Lower leg skin (tissue), 4 donors: ENCODE measurements at regions not wholly inside any gene's neighbourhood (a gene's known extent, or its start where the extent isn't known, plus 50 kb on each side); places are given as distances from the start of the nearest gene placed in this dataset.
"Not testable (repeated sequence)": the region's sequence is repeated elsewhere in the genome, so short reads cannot be mapped to it uniquely, and the experiment has no call there.

Experiments
- DNase-seq, 2 donors: peaks; one replicate each; pipeline ENCODE4 v3.0.0-alpha.2; 2019; ENCODE audit warnings: low spot score in 2 of 2
- H3K4me3 ChIP-seq: fragments of 200-600 bp; sonication (generic); 2 replicates; pipeline ENCODE4 v1.5.1; 2017; ENCODE audit warnings: mild to moderate bottlenecking, low read depth; ENCODE audit not compliant: poor library complexity, severe bottlenecking
- POLR2A ChIP-seq, 2 donors: fragments of 450-650 bp; IDR thresholded peaks; one replicate each; pipeline ENCODE4 v1.6.1; 2016 to 2017; ENCODE audit warnings: antibody characterized with exemption in 2 of 2, mild to moderate bottlenecking in 1 of 2, moderate library complexity in 1 of 2
- WGBS, 2 donors: methylation state at CpG; one replicate each; pipeline ENCODE4 v1.1.5; 2018; 5-methylcytosine and 5-hydroxymethylcytosine counted together
- intact Hi-C: fragments of 100-400 bp; cut with DNase I; formaldehyde crosslinking; loops from one replicate; pipeline ENCODE4 v1.15.0; 2023; ENCODE audit warnings: low total_unique reads
- TF ChIP-seq, protein P1 (sequence below), 3 donors: fragments of 450-650 bp; IDR thresholded peaks; one replicate each; pipeline ENCODE4 v1.5.1; 2016; ENCODE audit warnings: antibody characterized with exemption in 3 of 3, mild to moderate bottlenecking in 3 of 3, moderate library complexity in 2 of 3

DNA sequence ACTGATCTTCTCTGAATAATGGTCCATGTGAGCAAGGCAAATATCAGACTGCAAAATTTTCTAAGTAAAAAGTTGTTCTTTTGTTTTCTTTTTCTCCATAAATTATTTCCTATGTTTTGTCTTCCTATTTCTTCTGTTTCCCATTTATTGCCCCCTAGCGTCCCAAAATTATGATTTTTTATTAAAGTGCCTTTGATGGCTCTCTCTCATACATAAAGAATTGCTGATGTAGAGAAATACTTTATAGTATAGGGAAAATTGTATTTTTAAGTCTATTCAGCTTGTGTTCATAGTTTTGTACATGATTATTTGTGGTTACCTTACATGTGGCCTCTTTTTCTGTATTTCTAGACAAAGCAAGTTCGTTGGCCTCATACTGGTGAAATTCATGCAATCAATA, 1031.2 kb downstream of the EFNA5 start:
- intact Hi-C loops, result no loop called here
- H3K4me3 ChIP-seq, result no peak overlapping the region
- 64 to 75% methylated on average over 2 of the region's 2 CpGs for WGBS, 2 donors
- no peak for DNase-seq
- TF ChIP-seq POLR2A (IDR thresholded peaks at IDR 0.05), result no peak
- TF ChIP-seq, protein P1, sequence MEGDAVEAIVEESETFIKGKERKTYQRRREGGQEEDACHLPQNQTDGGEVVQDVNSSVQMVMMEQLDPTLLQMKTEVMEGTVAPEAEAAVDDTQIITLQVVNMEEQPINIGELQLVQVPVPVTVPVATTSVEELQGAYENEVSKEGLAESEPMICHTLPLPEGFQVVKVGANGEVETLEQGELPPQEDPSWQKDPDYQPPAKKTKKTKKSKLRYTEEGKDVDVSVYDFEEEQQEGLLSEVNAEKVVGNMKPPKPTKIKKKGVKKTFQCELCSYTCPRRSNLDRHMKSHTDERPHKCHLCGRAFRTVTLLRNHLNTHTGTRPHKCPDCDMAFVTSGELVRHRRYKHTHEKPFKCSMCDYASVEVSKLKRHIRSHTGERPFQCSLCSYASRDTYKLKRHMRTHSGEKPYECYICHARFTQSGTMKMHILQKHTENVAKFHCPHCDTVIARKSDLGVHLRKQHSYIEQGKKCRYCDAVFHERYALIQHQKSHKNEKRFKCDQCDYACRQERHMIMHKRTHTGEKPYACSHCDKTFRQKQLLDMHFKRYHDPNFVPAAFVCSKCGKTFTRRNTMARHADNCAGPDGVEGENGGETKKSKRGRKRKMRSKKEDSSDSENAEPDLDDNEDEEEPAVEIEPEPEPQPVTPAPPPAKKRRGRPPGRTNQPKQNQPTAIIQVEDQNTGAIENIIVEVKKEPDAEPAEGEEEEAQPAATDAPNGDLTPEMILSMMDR (IDR thresholded peaks at IDR 0.05), result no peak

DNA sequence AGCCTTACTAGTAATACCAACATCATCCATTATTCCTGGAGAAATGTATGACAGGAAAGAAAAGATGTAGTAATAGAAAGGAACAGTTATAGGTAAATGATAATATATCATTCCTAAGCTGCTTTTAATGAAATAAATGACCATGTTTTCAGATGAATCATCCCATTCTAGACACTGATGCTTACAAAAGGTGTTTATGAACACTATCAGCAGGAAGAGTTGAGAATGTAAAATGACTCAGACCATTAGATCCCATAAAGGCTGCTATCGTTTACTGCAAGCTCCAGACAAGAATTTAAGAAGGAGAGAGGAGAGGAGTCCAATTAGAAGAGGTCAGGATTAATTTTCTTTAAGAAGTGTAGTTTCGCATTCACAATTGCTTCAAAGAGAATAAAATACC, 1033.5 kb downstream of the EFNA5 start:
- 79 to 84% methylated on average over 2 of the region's 2 CpGs for WGBS, 2 donors
- no peak overlapping the region for H3K4me3 ChIP-seq
- intact Hi-C loops, result no loop called here
- DNase-seq, result no peak
- TF ChIP-seq POLR2A (IDR thresholded peaks at IDR 0.05), result no peak
- TF ChIP-seq, protein P1 (IDR thresholded peaks at IDR 0.05), result no peak

DNA sequence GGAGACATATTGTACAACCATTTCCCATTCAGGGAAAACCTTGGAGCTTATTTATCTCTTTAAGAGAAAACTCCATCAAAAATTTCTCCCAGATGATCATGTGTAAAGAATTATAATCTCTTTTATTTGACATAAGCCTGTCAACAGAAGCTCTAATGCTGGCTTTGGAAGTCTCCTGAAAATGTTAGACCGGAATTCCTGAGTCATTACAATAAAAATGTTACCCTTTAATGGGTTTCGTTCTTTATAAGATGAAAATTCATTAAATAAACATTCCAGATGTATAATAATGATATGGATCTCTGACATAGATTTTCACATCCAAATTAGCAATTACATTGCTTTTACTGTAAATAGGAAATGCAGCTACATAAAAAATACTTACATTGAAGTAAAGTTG, 1036.4 kb downstream of the EFNA5 start:
- no peak for DNase-seq
- WGBS, 2 donors, result 24 to 32% methylated on average over 2 of the region's 2 CpGs
- intact Hi-C loops, result no loop called here
- no peak for TF ChIP-seq POLR2A (IDR thresholded peaks at IDR 0.05)
- TF ChIP-seq, protein P1 (IDR thresholded peaks at IDR 0.05), result no peak
- no peak overlapping the region for H3K4me3 ChIP-seq

DNA sequence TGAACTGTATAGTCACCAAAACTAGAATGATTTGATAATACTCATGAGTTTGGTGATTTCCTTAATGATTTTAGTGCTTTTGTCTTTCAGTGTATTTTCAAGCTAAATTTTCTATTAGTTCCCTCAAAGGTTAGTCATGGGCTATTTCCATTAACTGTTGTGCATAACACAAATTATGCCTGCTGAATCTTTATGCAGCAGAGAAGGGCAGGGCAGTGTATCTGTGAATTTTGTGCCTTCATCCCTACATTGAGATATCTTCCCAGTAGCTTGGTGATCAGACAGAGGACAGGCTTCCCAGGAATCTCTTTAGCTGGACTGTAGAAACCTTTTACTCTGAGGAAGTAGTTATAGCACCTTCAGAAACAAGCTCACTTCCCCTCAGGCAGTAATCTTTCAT, 1036.9 kb downstream of the EFNA5 start:
- DNase-seq, result no peak
- intact Hi-C loops, result no loop called here
- no peak for TF ChIP-seq POLR2A (IDR thresholded peaks at IDR 0.05)
- TF ChIP-seq, protein P1 (IDR thresholded peaks at IDR 0.05), result no peak

DNA sequence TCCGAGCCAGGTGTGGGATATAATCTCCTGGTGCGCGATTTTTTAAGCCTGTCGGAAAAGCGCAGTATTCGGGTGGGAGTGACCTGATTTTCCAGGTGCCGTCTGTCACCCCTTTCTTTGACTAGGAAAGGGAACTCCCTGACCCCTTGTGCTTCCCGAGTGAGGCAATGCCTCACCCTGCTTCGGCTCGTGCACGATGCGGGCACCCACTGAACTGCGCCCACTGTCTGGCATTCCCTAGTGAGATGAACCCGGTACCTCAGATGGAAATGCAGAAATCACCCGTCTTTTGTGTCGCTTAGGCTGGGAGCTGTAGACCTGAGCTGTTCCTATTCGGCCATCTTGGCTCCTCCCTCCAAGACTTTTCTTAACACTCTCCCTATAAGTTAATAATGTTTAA, 1042.3 kb downstream of the EFNA5 start:
- H3K4me3 ChIP-seq, intact Hi-C loops, DNase-seq: not testable (repeated sequence)
- 95 to 97% methylated on average over 17 of the region's 17 CpGs for WGBS, 2 donors

More for the DNA sequence above, 1036.9 kb downstream of the EFNA5 start:
- no peak overlapping the region for H3K4me3 ChIP-seq

DNA sequence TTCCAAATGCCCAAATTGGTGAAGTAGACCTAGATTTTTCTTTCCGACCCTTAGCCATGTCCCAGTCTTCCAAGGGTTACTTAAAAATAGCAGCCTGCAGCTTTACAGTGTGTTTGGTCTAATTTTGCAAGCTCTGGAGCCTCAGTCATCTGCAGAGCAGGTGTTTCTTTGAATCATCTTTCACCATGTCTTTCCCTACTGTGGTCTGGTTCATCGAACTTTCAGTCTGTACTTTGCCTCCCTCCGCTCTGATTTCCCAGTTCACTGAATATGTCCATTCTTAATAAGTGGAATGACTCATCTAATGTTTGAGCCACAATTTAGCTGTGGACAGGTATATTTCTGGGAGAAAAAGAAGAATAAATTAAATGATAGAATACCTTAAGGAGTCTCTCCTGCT, 1060.7 kb downstream of the EFNA5 start:
- DNase-seq, result no peak
- intact Hi-C loops, result no loop called here
- H3K4me3 ChIP-seq, result no peak overlapping the region
- TF ChIP-seq, protein P1 (IDR thresholded peaks at IDR 0.05), result no peak
- TF ChIP-seq POLR2A (IDR thresholded peaks at IDR 0.05), result no peak
- WGBS, 2 donors, result 73 to 84% methylated on average over 3 of the region's 3 CpGs
